WTC11 (cell line): ENCODE measurements at regions not wholly inside any gene's neighbourhood (a gene's known extent, or its start where the extent isn't known, plus 50 kb on each side); places are given as distances from the start of the nearest gene placed in this dataset.

ENCODE experiments used
- ATAC-seq: fragments of 200-7000 bp; cut with Tn5 transposase; 2 replicates; pipeline ENCODE4 v1.10.0; 2021; ENCODE audit warnings: mild to moderate bottlenecking, moderate library complexity
- CTCF ChIA-PET: fragments of 300-600 bp; sonication (Branson Sonifier 250); formaldehyde crosslinking; loops from one replicate; lab custom pipeline; 2021; ENCODE audit warnings: antibody characterized with exemption; lab: Charles Lee
- POLR2A ChIA-PET: fragments of 350-600 bp; sonication (Branson Sonifier 250); formaldehyde crosslinking; loops from one replicate; lab custom pipeline; 2021; ENCODE audit warnings: antibody characterized with exemption; lab: Charles Lee
- DNase-seq: peaks from one replicate; pipeline ENCODE4 v3.0.0; 2021; ENCODE audit warnings: low spot score
- H3K27ac Mint-ChIP-seq: 2 replicates; pipeline ENCODE4 v1.8.0; 2021; ENCODE audit warnings: mixed read lengths
- H3K27me3 Mint-ChIP-seq: 2 replicates; pipeline ENCODE4 v1.8.0; 2021; ENCODE audit warnings: low read depth, mild to moderate bottlenecking, moderate library complexity, mixed read lengths
- H3K36me3 Mint-ChIP-seq: 2 replicates; pipeline ENCODE4 v1.8.0; 2021; ENCODE audit warnings: mixed read lengths
- H3K4me1 Mint-ChIP-seq: 2 replicates; pipeline ENCODE4 v1.8.0; 2022; ENCODE audit warnings: mixed read lengths
- H3K4me3 Mint-ChIP-seq: 2 replicates; pipeline ENCODE4 v1.8.0; 2021; ENCODE audit warnings: mild to moderate bottlenecking, moderate library complexity, mixed read lengths
- H3K9me3 Mint-ChIP-seq: 2 replicates; pipeline ENCODE4 v1.8.0; 2021; ENCODE audit warnings: mixed read lengths
- AR ChIP-seq: fragments of 250-450 bp; sonication (Bioruptor Pico); IDR thresholded peaks from 2 replicates; pipeline ENCODE4 v1.9.0; 2021; ENCODE audit warnings: mild to moderate bottlenecking
- ATF1 ChIP-seq: sonication (generic); formaldehyde crosslinking; IDR thresholded peaks from 2 replicates; pipeline ENCODE4 v1.8.1; 2023; ENCODE audit warnings: mild to moderate bottlenecking, moderate library complexity, missing genetic modification reagents
- CREB1 ChIP-seq: sonication (generic); formaldehyde crosslinking; IDR thresholded peaks from 2 replicates; pipeline ENCODE4 v1.8.0; 2023; ENCODE audit warnings: mild to moderate bottlenecking, missing genetic modification reagents
- ESRRA ChIP-seq: sonication (generic); formaldehyde crosslinking; IDR thresholded peaks from 2 replicates; pipeline ENCODE4 v1.8.1; 2022; ENCODE audit warnings: mild to moderate bottlenecking, missing genetic modification reagents, borderline replicate concordance
- ETV6 ChIP-seq: sonication (generic); formaldehyde crosslinking; IDR thresholded peaks from 2 replicates; pipeline ENCODE4 v1.8.1; 2022; ENCODE audit warnings: mild to moderate bottlenecking, missing genetic modification reagents
- FOXP4 ChIP-seq: sonication (generic); formaldehyde crosslinking; IDR thresholded peaks from 2 replicates; pipeline ENCODE4 v1.8.0; 2022; ENCODE audit warnings: mild to moderate bottlenecking, missing genetic modification reagents
- GRHL2 ChIP-seq: fragments of 250-450 bp; sonication (Bioruptor Pico); IDR thresholded peaks from 2 replicates; pipeline ENCODE4 v1.8.0; 2022; ENCODE audit warnings: mild to moderate bottlenecking, moderate library complexity; ENCODE audit not compliant: insufficient replicate concordance, severe bottlenecking
- KAT7 ChIP-seq: sonication (generic); formaldehyde crosslinking; IDR thresholded peaks from 2 replicates; pipeline ENCODE4 v1.8.1; 2023; ENCODE audit warnings: missing genetic modification reagents, mild to moderate bottlenecking, borderline replicate concordance
- RELA ChIP-seq: sonication (generic); formaldehyde crosslinking; IDR thresholded peaks from 2 replicates; pipeline ENCODE4 v1.8.1; 2022; ENCODE audit warnings: missing genetic modification reagents, mild to moderate bottlenecking, borderline replicate concordance
- SMAD3 ChIP-seq: sonication (generic); formaldehyde crosslinking; IDR thresholded peaks from 2 replicates; pipeline ENCODE4 v1.8.0; 2022; ENCODE audit warnings: missing genetic modification reagents, mild to moderate bottlenecking, borderline replicate concordance
- SOX15 ChIP-seq: fragments of 250-450 bp; sonication (Bioruptor Pico); IDR thresholded peaks from 2 replicates; pipeline ENCODE4 v1.9.0; 2021; ENCODE audit warnings: mild to moderate bottlenecking
- STAT6 ChIP-seq: sonication (generic); formaldehyde crosslinking; conservative IDR thresholded peaks from 2 replicates; pipeline ENCODE4 v1.8.1; 2023; ENCODE audit warnings: mild to moderate bottlenecking, low read depth, missing genetic modification reagents, moderate library complexity
- TEAD1 ChIP-seq: sonication (generic); formaldehyde crosslinking; IDR thresholded peaks from 2 replicates; pipeline ENCODE4 v1.8.0; 2022; ENCODE audit warnings: mild to moderate bottlenecking, missing genetic modification reagents
- ZNF219 ChIP-seq: sonication (generic); formaldehyde crosslinking; IDR thresholded peaks from 2 replicates; pipeline ENCODE4 v1.8.0; 2023; ENCODE audit warnings: missing genetic modification reagents, mild to moderate bottlenecking, borderline replicate concordance
- ZNF232 ChIP-seq: sonication (generic); formaldehyde crosslinking; IDR thresholded peaks from 2 replicates; pipeline ENCODE4 v1.8.0; 2022; ENCODE audit warnings: mild to moderate bottlenecking, missing genetic modification reagents
- ZNF396 ChIP-seq: fragments of 250-450 bp; sonication (Bioruptor Pico); IDR thresholded peaks from 2 replicates; pipeline ENCODE4 v1.8.0; 2021; ENCODE audit warnings: mild to moderate bottlenecking, moderate library complexity, borderline replicate concordance
- ZNF416 ChIP-seq: fragments of 250-450 bp; sonication (Bioruptor Pico); IDR thresholded peaks from 2 replicates; pipeline ENCODE4 v1.9.0; 2021; ENCODE audit warnings: mild to moderate bottlenecking, inconsistent platforms
- ZNF512 ChIP-seq: sonication (generic); formaldehyde crosslinking; IDR thresholded peaks from 2 replicates; pipeline ENCODE4 v1.8.1; 2022; ENCODE audit warnings: missing genetic modification reagents, borderline replicate concordance

GRCh38 chr4:28890949-28891775 lies 1829.0 kb upstream of the PCDH7 start:
- Mint-ChIP-seq H3K4me1 (no peaks in the 10 kb centered on the region), H3K4me3 (no peak overlapping the region), H3K27me3 (no peaks in the 10 kb centered on the region; the same call in 1 of the 2 replicates), H3K27ac (no peak overlapping the region), H3K36me3 (peaks cover 16% of the 10 kb centered on the region), H3K9me3 (peaks cover 19% of the 10 kb centered on the region)
- no peak for TF ChIP-seq KAT7 (CRISPR knock-in tag)
- TF ChIP-seq GRHL2 (CRISPR knock-in tag), result no peak
- TF ChIP-seq ZNF512 (CRISPR knock-in tag), result no peak
- no peak for TF ChIP-seq TEAD1 (CRISPR knock-in tag)
- TF ChIP-seq STAT6, result no peak
- TF ChIP-seq FOXP4 (CRISPR knock-in tag), result no peak
- no peak for TF ChIP-seq ATF1 (CRISPR knock-in tag)
- TF ChIP-seq ZNF396 (CRISPR knock-in tag), result no peak
- TF ChIP-seq SMAD3, result no peak
- TF ChIP-seq RELA, result no peak
- no peak for TF ChIP-seq ZNF416 (CRISPR knock-in tag)
- TF ChIP-seq ESRRA (CRISPR knock-in tag), result no peak
- TF ChIP-seq ZNF232, result no peak
- no peak for TF ChIP-seq SOX15 (CRISPR knock-in tag)
- no peak for TF ChIP-seq ETV6 (CRISPR knock-in tag)
- TF ChIP-seq ZNF219 (CRISPR knock-in tag), result no peak
- no peak for TF ChIP-seq CREB1 (CRISPR knock-in tag)
- TF ChIP-seq AR (CRISPR knock-in tag), result no peak
- DNase-seq, result no peak
- ChIA-PET POLR2A (no interaction called here), CTCF (no interaction called here)
- no peak for ATAC-seq
